Stimulated activated CD8-positive, alpha-beta memory T cell treated with anti-CD3 and anti-CD28 coated beads, Interleukin-4, amount 100 ng/mL, for 48 hours (primary cell): ENCODE measurements at regions not wholly inside any gene's neighbourhood (a gene's known extent, or its start where the extent isn't known, plus 50 kb on each side); places are given as distances from the start of the nearest gene placed in this dataset.

ENCODE experiments used
- DNase-seq: peaks from one replicate; pipeline ENCODE4 v3.0.0-alpha.2; 2020

GRCh38 chr12:60152756-60153155 lies 556.9 kb downstream of the SLC16A7 start:
- DNase-seq, result no peak

GRCh38 chr12:60159761-60160160 lies 563.9 kb downstream of the SLC16A7 start:
- no peak for DNase-seq

GRCh38 chr12:60162988-60163720 lies 567.3 kb downstream of the SLC16A7 start:
- no peak for DNase-seq

- DNase-seq, result no peak
Measured at GRCh38 chr12:60165781-60166180, 570.0 kb downstream of the SLC16A7 start.

GRCh38 chr12:60168441-60168840 lies 572.6 kb downstream of the SLC16A7 start:
- DNase-seq, result no peak

GRCh38 chr12:60169904-60170303 lies 574.1 kb downstream of the SLC16A7 start:
- no peak for DNase-seq

GRCh38 chr12:60172266-60173211 lies 576.7 kb downstream of the SLC16A7 start:
- DNase-seq, result no peak

- no peak for DNase-seq
Measured at GRCh38 chr12:60173224-60174170, 577.7 kb downstream of the SLC16A7 start.

GRCh38 chr12:60174476-60174875 lies 578.6 kb downstream of the SLC16A7 start:
- DNase-seq, result no peak

GRCh38 chr12:60174941-60175340 lies 579.1 kb downstream of the SLC16A7 start:
- no peak for DNase-seq

- DNase-seq, result no peak
Measured at GRCh38 chr12:60176891-60177290, 581.1 kb downstream of the SLC16A7 start.

GRCh38 chr12:60180298-60180697 lies 584.5 kb downstream of the SLC16A7 start:
- DNase-seq, result no peak

GRCh38 chr12:60182354-60182753 lies 586.5 kb downstream of the SLC16A7 start:
- no peak for DNase-seq

- DNase-seq, result no peak
Measured at GRCh38 chr12:60184096-60184495, 588.3 kb downstream of the SLC16A7 start.

GRCh38 chr12:60185060-60185459 lies 589.2 kb downstream of the SLC16A7 start:
- no peak for DNase-seq

GRCh38 chr12:60191271-60191670 lies 595.4 kb downstream of the SLC16A7 start:
- DNase-seq, result no peak

- no peak for DNase-seq
Measured at GRCh38 chr12:60191676-60192359, 596.0 kb downstream of the SLC16A7 start.

- no peak for DNase-seq
Measured at GRCh38 chr12:60194678-60195077, 598.8 kb downstream of the SLC16A7 start.

- DNase-seq, result no peak
Measured at GRCh38 chr12:60195483-60195882, 599.7 kb downstream of the SLC16A7 start.

- DNase-seq, result no peak
Measured at GRCh38 chr12:60196366-60196765, 600.5 kb downstream of the SLC16A7 start.

GRCh38 chr12:60197589-60197988 lies 601.8 kb downstream of the SLC16A7 start:
- no peak for DNase-seq

- no peak for DNase-seq
Measured at GRCh38 chr12:60201891-60202290, 606.1 kb downstream of the SLC16A7 start.
